NCI-H146 treated with DMSO at 0.1 percent for 48 hours (cell line): ENCODE measurements at regions not wholly inside any gene's neighbourhood (a gene's known extent, or its start where the extent isn't known, plus 50 kb on each side); places are given as distances from the start of the nearest gene placed in this dataset.
"Not testable (repeated sequence)": the region's sequence is repeated elsewhere in the genome, so short reads cannot be mapped to it uniquely, and the experiment has no call there.

ENCODE experiments used
- DNase-seq: peaks from one replicate; lab custom pipeline; 2025; ENCODE audit not compliant: unreplicated experiment; lab: John Stamatoyannopoulos, UW

- no peak for DNase-seq
Measured at GRCh38 chr17:13442361-13442760, 159.4 kb downstream of the HS3ST3A1 start.

GRCh38 chr17:13441873-13442272, 159.9 kb downstream of the HS3ST3A1 start:
- no peak for DNase-seq

GRCh38 chr17:13437966-13438779, 163.6 kb downstream of the HS3ST3A1 start:
- DNase-seq, result no peak

- no peak for DNase-seq
Measured at GRCh38 chr17:13435230-13435629, 166.5 kb downstream of the HS3ST3A1 start.

GRCh38 chr17:13429201-13429600, 172.5 kb downstream of the HS3ST3A1 start:
- DNase-seq, result no peak

- DNase-seq, result no peak
Measured at GRCh38 chr17:13428611-13429042, 173.1 kb downstream of the HS3ST3A1 start.

GRCh38 chr17:13426991-13427390, 174.7 kb downstream of the HS3ST3A1 start:
- DNase-seq, result no peak

GRCh38 chr17:13425390-13425789, 176.3 kb downstream of the HS3ST3A1 start:
- no peak for DNase-seq

GRCh38 chr17:13421581-13422130, 180.1 kb downstream of the HS3ST3A1 start:
- no peak for DNase-seq

GRCh38 chr17:13420878-13421277, 180.9 kb downstream of the HS3ST3A1 start:
- DNase-seq, result no peak

- DNase-seq, result no peak
Measured at GRCh38 chr17:13420418-13420826, 181.3 kb downstream of the HS3ST3A1 start.

GRCh38 chr17:13419676-13420075, 182.1 kb downstream of the HS3ST3A1 start:
- DNase-seq, result no peak

- no peak for DNase-seq
Measured at GRCh38 chr17:13418891-13419290, 182.8 kb downstream of the HS3ST3A1 start.

GRCh38 chr17:13417381-13417950, 184.3 kb downstream of the HS3ST3A1 start:
- no peak for DNase-seq

GRCh38 chr17:13416748-13417363, 184.9 kb downstream of the HS3ST3A1 start:
- no peak for DNase-seq

- DNase-seq, result no peak
Measured at GRCh38 chr17:13415871-13416416, 185.8 kb downstream of the HS3ST3A1 start.

- not testable (repeated sequence) for DNase-seq
Measured at GRCh38 chr17:13415200-13415599, 186.5 kb downstream of the HS3ST3A1 start.

- no peak for DNase-seq
Measured at GRCh38 chr17:13413001-13413400, 188.7 kb downstream of the HS3ST3A1 start.

- no peak for DNase-seq
Measured at GRCh38 chr17:13410874-13411273, 190.9 kb downstream of the HS3ST3A1 start.

GRCh38 chr17:13410214-13410613, 191.5 kb downstream of the HS3ST3A1 start:
- no peak for DNase-seq

GRCh38 chr17:13409455-13409854, 192.3 kb downstream of the HS3ST3A1 start:
- no peak for DNase-seq

GRCh38 chr17:13407381-13407780, 194.3 kb downstream of the HS3ST3A1 start:
- no peak for DNase-seq
